ENCODE measurements at regions not wholly inside any gene's neighbourhood (a gene's known extent, or its start where the extent isn't known, plus 50 kb on each side); places are given as distances from the start of the nearest gene placed in this dataset.

GRCh38 chr5:50984640-50985039 is 318.2 kb downstream of the PARP8 start:
- DNase-seq (no peak), ATAC-seq (no peak)
- no peaks in the 10 kb centered on the region for H3K4me1 ChIP-seq
- TF ChIP-seq CTCF (IDR thresholded peaks at IDR 0.05) = no peak
- no peaks in the 10 kb centered on the region for H3K27me3 ChIP-seq (ENCODE audit: insufficient read depth in 3 of 3, low read length in 2 of 3)
- H3K36me3 ChIP-seq (ENCODE audit: insufficient read depth in 1 of 2, low read depth in 1 of 2) = no peaks in the 10 kb centered on the region
- no peak overlapping the region for H3K4me3 ChIP-seq
- no peak overlapping the region for H3K27ac ChIP-seq
- 77 to 83% (median 82%) methylated on average over 2 of the region's 2 CpGs for WGBS, 3 donors
- intact Hi-C loops (cut with DNase I) = no loop called here
- no peaks in the 10 kb centered on the region for H3K9me3 ChIP-seq

GRCh38 chr5:50990296-50990924 is 324.0 kb downstream of the PARP8 start:
- intact Hi-C loops (cut with DNase I) = no loop called here
- no peak for ATAC-seq
- WGBS, 3 donors = 83 to 87% (median 86%) methylated on average over 15 of the region's 15 CpGs
- no peak overlapping the region for H3K27ac ChIP-seq
- H3K27me3 ChIP-seq (ENCODE audit: insufficient read depth in 3 of 3, low read length in 2 of 3) = no peaks in the 10 kb centered on the region
- H3K36me3 ChIP-seq (ENCODE audit: insufficient read depth in 1 of 2, low read depth in 1 of 2) = no peaks in the 10 kb centered on the region
- no peaks in the 10 kb centered on the region for H3K9me3 ChIP-seq
- no peak overlapping the region for H3K4me3 ChIP-seq
- TF ChIP-seq CTCF (IDR thresholded peaks at IDR 0.05) = no peak
- H3K4me1 ChIP-seq = no peaks in the 10 kb centered on the region
- DNase-seq = no peak

- intact Hi-C loops (cut with DNase I) = no loop called here
- no peak overlapping the region for H3K27ac ChIP-seq
- H3K4me1 ChIP-seq = no peaks in the 10 kb centered on the region
- ATAC-seq (no peak), DNase-seq (no peak)
- 63 to 78% (median 69%) methylated on average over 3 of the region's 3 CpGs for WGBS, 3 donors
- no peaks in the 10 kb centered on the region for H3K9me3 ChIP-seq
- TF ChIP-seq CTCF (IDR thresholded peaks at IDR 0.05) = no peak
- H3K4me3 ChIP-seq = no peak overlapping the region
- H3K27me3 ChIP-seq (ENCODE audit: insufficient read depth in 3 of 3, low read length in 2 of 3) = no peaks in the 10 kb centered on the region
- no peaks in the 10 kb centered on the region for H3K36me3 ChIP-seq (ENCODE audit: insufficient read depth in 1 of 2, low read depth in 1 of 2)
Observed at GRCh38 chr5:50995285-50995942, 329.0 kb downstream of the PARP8 start.

- Histone ChIP-seq H3K4me1 (no peaks in the 10 kb centered on the region), H3K36me3 (ENCODE audit: insufficient read depth in 1 of 2, low read depth in 1 of 2) (no peaks in the 10 kb centered on the region), H3K4me3 (no peak overlapping the region), H3K27ac (no peak overlapping the region), H3K27me3 (ENCODE audit: insufficient read depth in 3 of 3, low read length in 2 of 3) (no peaks in the 10 kb centered on the region), H3K9me3 (no peaks in the 10 kb centered on the region)
- DNase-seq (no peak), ATAC-seq (no peak)
- TF ChIP-seq CTCF (IDR thresholded peaks at IDR 0.05) = no peak
- intact Hi-C loops (cut with DNase I) = no loop called here
- 61 to 70% (median 62%) methylated on average over 4 of the region's 4 CpGs for WGBS, 3 donors
Observed at GRCh38 chr5:51001227-51001923, 334.9 kb downstream of the PARP8 start.
